Activated effector memory CD4-positive, alpha-beta T cell treated with anti-CD3 and anti-CD28 coated beads, Interleukin-2, amount 50 U/mL, for 16 hours (primary cell): ENCODE measurements at regions not wholly inside any gene's neighbourhood (a gene's known extent, or its start where the extent isn't known, plus 50 kb on each side); places are given as distances from the start of the nearest gene placed in this dataset.
A peak's percentile ranks its signal among the peaks of the same experiment; 100 is the strongest.
"Not testable (repeated sequence)": the region's sequence is repeated elsewhere in the genome, so short reads cannot be mapped to it uniquely, and the experiment has no call there.

Experiments used
- DNase-seq: peaks from one replicate; pipeline ENCODE4 v3.0.0-alpha.2; 2020

GRCh38 chr21:33993286-33994231, 78.0 kb upstream of the ATP5PO start:
- DNase-seq = no peak

DNA sequence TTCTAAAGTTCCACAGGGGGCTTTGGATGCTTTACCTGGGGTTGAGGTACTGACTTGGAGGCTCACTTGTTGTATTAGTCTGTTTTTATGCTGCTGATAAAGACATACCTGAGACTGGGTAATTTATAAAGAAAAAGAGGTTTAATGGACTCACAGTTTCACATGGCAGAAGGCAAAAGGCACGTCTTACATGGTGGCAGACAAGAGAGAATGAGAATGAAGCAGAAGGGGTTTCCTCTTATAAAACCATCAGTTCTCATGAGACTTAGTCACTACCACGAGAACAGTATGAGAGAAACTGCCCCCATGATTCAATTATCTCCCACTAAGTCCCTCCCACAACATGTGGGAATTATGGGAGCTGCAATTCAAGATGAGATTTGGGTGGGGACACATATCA, 76.8 kb upstream of the ATP5PO start:
- DNase-seq = not testable (repeated sequence)

DNA sequence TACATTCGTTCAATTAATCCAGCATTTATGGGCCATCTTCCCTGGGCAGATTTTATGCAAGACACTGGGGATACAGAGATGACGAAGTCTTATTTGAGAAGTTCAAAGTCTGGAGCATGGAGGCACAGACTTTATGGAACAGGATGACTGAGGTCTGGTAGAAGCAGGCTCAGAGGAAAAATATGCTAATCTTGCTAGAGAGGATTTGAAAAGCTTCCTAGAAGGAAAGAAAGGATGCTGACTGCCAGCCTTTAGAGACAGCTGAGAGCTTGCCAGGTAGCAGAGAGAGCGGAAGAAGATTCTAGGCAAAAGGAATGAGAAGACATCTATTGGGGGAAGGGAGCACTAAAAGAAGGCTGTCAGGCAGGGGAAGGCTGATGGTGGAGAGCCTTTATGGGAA, 75.5 kb upstream of the ATP5PO start:
- DNase-seq = no peak

DNA sequence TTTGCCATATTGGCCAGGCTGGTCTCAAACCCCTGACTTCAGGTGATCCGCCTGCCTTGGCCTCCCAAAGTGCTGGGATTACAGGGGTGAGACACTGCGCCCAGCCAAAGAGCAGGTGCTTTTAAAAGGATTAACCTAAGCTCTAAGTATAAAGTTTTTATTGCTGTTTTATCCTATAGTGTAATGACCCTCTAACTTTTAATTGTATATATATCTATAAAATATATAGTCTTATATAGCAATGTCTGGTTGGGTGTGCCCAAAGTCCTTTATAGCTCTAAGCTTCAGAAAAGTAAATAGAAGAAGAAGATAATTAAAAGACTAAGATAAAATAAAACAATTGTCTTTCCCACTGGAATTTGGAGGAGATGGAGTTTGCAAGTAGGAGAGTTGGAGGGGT, 73.8 kb upstream of the ATP5PO start:
- DNase-seq = no peak

DNA sequence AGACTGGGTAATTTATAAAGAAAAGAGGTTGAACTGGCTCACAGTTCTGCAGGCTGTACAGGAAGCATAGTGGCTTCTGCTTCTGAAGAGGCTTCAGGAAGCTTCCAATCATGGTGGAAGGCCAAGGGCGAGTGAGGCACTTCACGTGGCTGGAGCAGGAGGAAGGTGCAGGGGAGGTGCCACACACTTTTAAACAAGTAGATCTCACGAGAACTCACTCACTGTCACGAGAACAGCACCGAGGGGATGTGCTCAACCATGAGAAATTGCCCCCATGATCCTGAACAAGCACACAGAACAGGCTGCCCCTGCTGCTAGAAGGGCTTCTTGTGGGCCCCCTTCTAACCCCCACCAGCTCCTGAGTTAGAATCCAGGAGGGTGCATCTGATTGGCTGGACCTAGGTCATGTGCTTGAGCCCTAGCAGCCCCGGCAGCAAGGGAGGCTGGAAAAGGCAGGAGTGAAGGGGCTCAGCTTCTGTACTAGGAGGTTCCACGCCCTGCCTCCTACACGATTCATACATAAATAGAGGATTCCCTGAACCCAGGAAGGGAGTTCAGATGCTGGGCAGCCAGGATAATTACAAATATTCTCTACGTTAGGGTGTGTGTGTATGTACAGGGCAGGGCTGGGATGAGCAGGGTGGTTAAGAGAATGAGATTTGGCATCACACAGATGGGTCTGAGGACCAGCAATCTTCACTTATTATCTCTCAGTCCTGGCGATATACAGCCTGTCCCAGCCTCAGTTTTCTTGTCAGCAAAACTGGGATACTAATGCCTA, 72.8 kb upstream of the ATP5PO start:
- DNase-seq = no peak

DNA sequence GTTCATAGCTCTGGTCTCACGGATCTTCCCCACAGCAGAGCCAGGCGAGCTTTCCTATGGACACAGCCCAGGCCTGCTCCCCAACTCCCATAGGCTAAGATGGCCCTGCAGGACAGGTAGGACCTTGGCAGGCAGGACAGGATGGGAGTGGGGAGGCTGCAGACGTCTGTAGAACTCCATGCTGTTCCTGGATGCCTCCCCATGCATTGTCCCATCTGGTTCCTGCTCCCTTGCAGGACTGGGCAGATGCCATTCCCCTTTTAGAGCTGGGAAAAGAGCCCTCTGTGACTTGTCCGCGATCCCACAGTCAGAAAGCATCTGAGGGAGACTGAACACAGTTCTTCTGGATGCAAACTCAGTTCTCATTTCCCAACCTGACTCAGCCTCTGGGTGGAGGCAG, 71.9 kb upstream of the ATP5PO start:
- DNase-seq = no peak

- DNase-seq = no peak
Observed at GRCh38 chr21:33985117-33986050, 69.8 kb upstream of the ATP5PO start.

GRCh38 chr21:33984021-33984481, 68.4 kb upstream of the ATP5PO start:
- no peak for DNase-seq

DNA sequence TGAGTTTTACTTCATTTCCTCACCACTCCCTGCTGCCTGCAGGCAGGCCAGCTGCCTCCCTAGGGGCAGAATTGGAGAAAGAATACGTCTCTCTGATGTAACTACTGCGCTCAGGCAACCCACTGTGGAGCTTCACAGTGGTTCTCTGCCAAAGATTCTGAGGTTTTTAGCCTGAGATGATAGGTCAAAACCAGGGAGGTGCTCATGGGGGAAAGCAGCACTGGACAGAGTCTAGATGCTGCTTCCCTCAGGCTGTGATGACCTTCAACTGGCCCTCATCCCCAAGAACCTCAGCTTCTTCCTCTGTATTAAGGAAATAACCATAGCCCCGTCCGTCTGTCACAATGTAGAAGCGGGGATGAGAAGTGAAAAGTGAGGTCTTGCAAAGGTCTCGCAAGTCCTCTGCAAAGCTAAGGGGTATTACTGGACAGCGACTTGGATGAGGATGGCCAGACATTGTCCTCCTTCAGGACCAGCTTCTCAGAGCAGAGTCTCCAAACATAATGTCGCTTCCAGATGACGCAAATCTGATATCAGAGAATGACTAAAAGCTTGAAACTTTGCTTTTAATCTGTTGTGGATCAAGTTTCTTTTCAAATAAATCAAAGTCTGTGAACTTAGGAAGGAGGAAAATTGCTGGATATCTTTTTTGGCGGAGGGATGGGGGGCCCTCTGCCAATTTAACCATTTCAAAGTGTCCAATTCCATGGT, 65.9 kb upstream of the ATP5PO start:
- no peak for DNase-seq

- DNase-seq = no peak
Observed at GRCh38 chr21:33980276-33980916, 64.8 kb upstream of the ATP5PO start.

- DNase-seq = no peak
Observed at GRCh38 chr21:33978585-33978984, 63.0 kb upstream of the ATP5PO start.

GRCh38 chr21:33977721-33978369, 62.2 kb upstream of the ATP5PO start:
- DNase-seq = no peak

DNA sequence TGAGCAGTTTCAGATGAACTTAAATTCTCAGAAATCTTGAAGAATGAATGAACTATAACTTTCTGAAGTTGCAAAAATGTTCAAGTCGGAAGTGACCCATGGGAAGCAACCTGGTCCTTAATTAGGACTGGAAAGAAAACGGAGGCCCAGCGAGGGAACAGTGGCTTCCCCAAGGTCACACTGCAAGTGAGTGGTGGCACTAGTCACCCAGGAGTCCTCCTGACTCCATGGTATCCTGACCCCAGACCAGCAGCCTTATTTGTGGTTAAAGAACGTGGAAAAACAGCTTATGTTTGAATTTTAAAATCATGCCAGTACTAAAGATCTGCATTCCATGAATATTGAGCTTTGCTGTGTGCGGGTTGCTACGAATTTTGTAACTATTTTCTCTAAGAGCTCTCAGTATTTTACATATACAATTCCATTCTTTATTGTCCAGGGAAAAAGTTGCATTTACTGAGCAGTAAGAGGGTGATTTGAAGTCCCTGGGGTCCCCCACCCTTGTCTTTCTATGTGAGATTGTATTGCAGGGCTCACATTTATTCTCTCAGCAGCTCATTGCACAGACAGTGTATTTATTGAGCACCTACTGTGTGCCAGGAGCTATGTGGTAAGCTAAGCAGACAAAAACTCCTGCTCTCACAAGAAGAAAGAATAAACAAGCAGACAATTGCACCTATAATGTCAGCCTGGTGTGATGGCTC, 61.6 kb upstream of the ATP5PO start:
- DNase-seq = no peak

- peak; percentile 82 for DNase-seq
Observed at GRCh38 chr21:33976082-33977016, 60.7 kb upstream of the ATP5PO start.

DNA sequence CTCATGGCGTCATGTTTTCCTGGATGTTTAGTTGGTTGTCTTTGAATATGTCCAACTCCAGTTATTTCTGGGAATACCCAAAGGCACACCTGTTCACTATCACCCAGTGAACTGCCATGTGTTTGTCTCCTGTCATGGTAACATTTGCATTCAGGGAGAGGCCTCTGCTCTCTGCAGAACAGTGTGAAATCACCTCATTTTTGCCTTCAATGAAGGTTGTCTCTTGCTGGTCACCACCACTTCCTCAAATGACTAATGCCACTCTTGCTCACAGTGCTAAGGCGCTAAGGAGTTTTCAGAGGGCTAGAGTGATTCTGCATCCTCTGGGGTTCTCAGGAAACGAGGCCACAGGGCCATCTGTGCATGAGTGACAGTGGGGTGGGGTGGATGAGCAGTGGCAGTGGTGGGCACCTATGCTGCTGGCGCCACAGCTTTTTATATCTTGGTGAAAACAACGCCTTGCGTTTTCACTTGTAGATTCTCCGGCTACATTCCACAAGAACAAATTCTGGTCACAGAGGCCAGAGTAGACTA, 60.0 kb upstream of the ATP5PO start:
- peak; percentile 82 for DNase-seq

DNA sequence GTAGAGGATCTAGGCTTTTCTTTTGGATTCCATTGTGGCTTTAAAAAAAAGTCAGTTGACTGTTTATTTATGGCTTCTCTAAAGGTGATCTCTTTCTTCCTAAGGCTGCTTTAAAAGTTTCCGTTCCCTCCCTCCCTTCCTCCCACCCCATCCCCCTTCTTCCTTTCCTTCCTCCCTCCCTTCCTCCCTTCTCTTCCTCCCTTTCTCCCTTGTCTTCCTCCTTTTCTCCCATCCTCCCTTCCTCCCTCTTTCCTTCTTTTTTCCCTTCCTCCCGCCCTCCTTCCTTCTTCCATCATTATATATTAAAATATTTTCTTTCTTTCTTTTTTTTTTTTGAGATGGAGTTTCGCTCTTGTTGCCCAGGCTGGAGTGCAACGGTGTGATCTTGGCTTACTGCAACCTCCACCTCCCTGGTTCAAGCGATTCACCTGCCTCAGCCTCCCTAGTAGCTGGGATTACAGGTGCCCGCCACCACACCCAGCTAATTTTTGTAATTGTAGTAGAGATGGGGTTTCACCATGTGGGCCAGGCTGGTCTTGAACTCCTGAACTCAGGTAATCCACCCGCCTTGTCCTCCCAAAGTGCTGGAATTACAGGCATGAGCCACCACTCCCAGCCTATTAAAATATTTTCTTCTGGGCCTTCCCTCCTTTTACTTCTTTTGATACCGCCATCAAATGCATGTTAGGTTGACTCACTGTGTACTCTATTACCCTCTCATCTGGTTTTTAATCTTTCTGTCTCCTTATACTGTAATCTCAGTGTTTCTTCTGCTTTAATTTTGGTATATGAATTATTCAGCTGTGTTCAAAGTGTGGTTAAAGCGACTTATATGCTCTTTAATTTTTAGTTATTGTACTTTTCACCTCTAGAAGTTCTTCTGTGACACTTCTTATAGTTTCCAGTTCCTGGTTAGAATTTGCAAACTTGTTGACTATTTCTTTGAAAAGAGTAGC, 59.2 kb upstream of the ATP5PO start:
- no peak for DNase-seq

GRCh38 chr21:33973268-33973667, 57.7 kb upstream of the ATP5PO start:
- no peak for DNase-seq

DNA sequence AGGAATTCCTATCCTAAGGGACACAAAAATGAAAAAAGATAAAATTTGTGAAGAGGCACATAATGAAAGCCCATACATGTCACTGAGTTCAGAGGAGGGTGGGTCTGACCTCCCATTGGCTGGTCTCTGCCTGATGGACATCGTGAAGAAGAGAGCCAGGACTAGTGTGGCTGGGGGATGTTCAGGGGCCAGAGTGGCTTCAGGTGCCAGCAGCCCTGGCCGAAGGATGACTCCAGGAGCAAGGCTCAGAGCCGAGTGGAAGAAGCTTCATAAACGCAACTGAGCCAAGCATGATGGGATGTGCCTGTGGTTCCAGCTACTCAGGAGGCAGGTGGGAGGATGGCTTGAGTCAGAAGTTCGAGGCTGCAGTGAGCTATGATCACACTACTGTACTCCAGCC, 56.9 kb upstream of the ATP5PO start:
- DNase-seq = no peak
